Heart left ventricle (tissue), 16 donors: ENCODE measurements at regions not wholly inside any gene's neighbourhood (a gene's known extent, or its start where the extent isn't known, plus 50 kb on each side); places are given as distances from the start of the nearest gene placed in this dataset.

ENCODE experiments used
- ATAC-seq, 4 donors: fragments of 200-7000 bp; cut with Tn5 transposase; one replicate each; pipeline ENCODE4 v1.9.1; 2020 to 2022; ENCODE audit warnings: moderate library complexity in 4 of 4, mild to moderate bottlenecking in 3 of 4, moderate number of reproducible peaks in 1 of 4
- DNase-seq, 5 donors: peaks; one replicate each; pipeline ENCODE4 v3.0.0-alpha.2; 2020
- H3K27ac ChIP-seq, 12 donors: fragments of 200-600 bp; sonication (generic) in 4 of 12; one replicate each; pipeline versions ENCODE4 v1.5.0 to v1.8.0; 2016 to 2022; ENCODE audit warnings: mild to moderate bottlenecking in 2 of 12
- H3K27me3 ChIP-seq, 9 donors: fragments of 200-600 bp; sonication (generic) in 2 of 9; one replicate each; pipeline versions ENCODE4 v1.5.1 to v1.8.0; 2016 to 2022; ENCODE audit warnings: mild to moderate bottlenecking in 3 of 9
- H3K36me3 ChIP-seq, 9 donors: fragments of 200-600 bp; sonication (generic) in 2 of 9; one replicate each; pipeline versions ENCODE4 v1.5.0 to v1.8.0; 2018 to 2022; ENCODE audit warnings: mild to moderate bottlenecking in 2 of 9
- H3K4me1 ChIP-seq, 12 donors: fragments of 200-600 bp; sonication (generic) in 4 of 12; one replicate each; pipeline versions ENCODE4 v1.5.0 to v1.8.0; 2016 to 2022; ENCODE audit warnings: mild to moderate bottlenecking in 3 of 12
- H3K4me3 ChIP-seq, 12 donors: fragments of 200-600 bp; sonication (generic) in 4 of 12; one replicate each; pipeline versions ENCODE4 v1.5.0 to v1.8.0; 2017 to 2022; ENCODE audit warnings: mild to moderate bottlenecking in 9 of 12, moderate library complexity in 4 of 12
- H3K9me3 ChIP-seq, 12 donors: fragments of 200-600 bp; sonication (generic) in 4 of 12; one replicate each; pipeline versions ENCODE4 v1.5.0 to v1.8.0; 2016 to 2022; ENCODE audit warnings: mild to moderate bottlenecking in 1 of 12
- POLR2A ChIP-seq, 2 donors: fragments of 450-650 bp; IDR thresholded peaks; one replicate each; pipeline ENCODE4 v1.6.1; 2017; ENCODE audit warnings: antibody characterized with exemption in 2 of 2, mild to moderate bottlenecking in 2 of 2, moderate library complexity in 2 of 2
- WGBS, 4 donors: extraction: QIAGEN DNeasy Blood & Tissue Kit in 2 of 4; methylation state at CpG; one replicate each; pipeline versions ENCODE4 v1.1.5 to v1.1.7; 2013 to 2018; 5-methylcytosine and 5-hydroxymethylcytosine counted together
- intact Hi-C, 10 donors: fragments of 100-400 bp; cut with DNase I; formaldehyde crosslinking; loops; one replicate each; pipeline versions ENCODE4 v1.11.1 to v1.14.2; 2022
- TF ChIP-seq, protein P1 (sequence below), 12 donors: fragments of 200-600 bp; sonication (generic) in 4 of 12; IDR thresholded peaks; one replicate each; pipeline versions ENCODE4 v1.5.0 to v1.8.0; 2018 to 2022; ENCODE audit warnings: antibody characterized with exemption in 12 of 12, mild to moderate bottlenecking in 5 of 12
- donor health status: ischemic (EF 13 %, LVEDD 7.1; RV severe dilation, severe dysfunction).
- donor health status: healthy with polysubstance abuse.
- donor health status: DM: no; HTN: yes; CAD: no.
- donor health status: DM: no; HTN: no; CAD: no.
- donor health status: ischemic (EF 25% LVEDD 6.9; RV normal size, moderate dysfunction).
- donor health status: ischemic (EF 25% LVEDD 5.7; RV mildly dilated, moderate dysfunction).
- donor health status: healthy.
- donor health status: DM: yes; HTN: yes; CAD: no.
- donor health status: ischemic (EF 35%, LVEDD 5.7; RV mildly dilated, moderate dysfunction).
- donor health status: nonischemic (EF 11% LVEDD 7.7; RV severe dilation, severe dysfunction).
- donor health status: DM: yes; HTN: yes; CAD: no.
- donor health status: PGD.
- donor health status: ischemic (EF 29% LVEDD 5.4; RV normal size, mild dysfunction).
- donor health status: nonischemic (EF 23%, LVEDD 6.1; RV moderate dilation, normal function).

GRCh38 chr2:15790838-15791237 lies 149.5 kb upstream of the MYCN start:
- peaks cover 0 to 16% (median 6%) of the 10 kb centered on the region in 12 donors for H3K4me1 ChIP-seq
- H3K27ac ChIP-seq: no peak overlapping the region
- intact Hi-C loops: no loop called here
- DNase-seq: no peak
- H3K9me3 ChIP-seq: no peaks in the 10 kb centered on the region
- H3K27me3 ChIP-seq: peaks cover 0 to 11% (median 0%) of the 10 kb centered on the region in 9 donors
- WGBS, 4 donors: 85 to 99% (median 96%) methylated on average over 7 of the region's 7 CpGs
- H3K4me3 ChIP-seq: no peak overlapping the region
- TF ChIP-seq POLR2A (IDR thresholded peaks at IDR 0.05): no peak
- TF ChIP-seq, protein P1, sequence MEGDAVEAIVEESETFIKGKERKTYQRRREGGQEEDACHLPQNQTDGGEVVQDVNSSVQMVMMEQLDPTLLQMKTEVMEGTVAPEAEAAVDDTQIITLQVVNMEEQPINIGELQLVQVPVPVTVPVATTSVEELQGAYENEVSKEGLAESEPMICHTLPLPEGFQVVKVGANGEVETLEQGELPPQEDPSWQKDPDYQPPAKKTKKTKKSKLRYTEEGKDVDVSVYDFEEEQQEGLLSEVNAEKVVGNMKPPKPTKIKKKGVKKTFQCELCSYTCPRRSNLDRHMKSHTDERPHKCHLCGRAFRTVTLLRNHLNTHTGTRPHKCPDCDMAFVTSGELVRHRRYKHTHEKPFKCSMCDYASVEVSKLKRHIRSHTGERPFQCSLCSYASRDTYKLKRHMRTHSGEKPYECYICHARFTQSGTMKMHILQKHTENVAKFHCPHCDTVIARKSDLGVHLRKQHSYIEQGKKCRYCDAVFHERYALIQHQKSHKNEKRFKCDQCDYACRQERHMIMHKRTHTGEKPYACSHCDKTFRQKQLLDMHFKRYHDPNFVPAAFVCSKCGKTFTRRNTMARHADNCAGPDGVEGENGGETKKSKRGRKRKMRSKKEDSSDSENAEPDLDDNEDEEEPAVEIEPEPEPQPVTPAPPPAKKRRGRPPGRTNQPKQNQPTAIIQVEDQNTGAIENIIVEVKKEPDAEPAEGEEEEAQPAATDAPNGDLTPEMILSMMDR (IDR thresholded peaks at IDR 0.05): no peak
- H3K36me3 ChIP-seq: no peaks in the 10 kb centered on the region
- ATAC-seq: no peak

GRCh38 chr2:15791294-15791693 lies 149.1 kb upstream of the MYCN start:
- DNase-seq (no peak), ATAC-seq (no peak)
- no peak overlapping the region for H3K27ac ChIP-seq
- H3K4me1 ChIP-seq: peaks cover 0 to 18% (median 6%) of the 10 kb centered on the region in 12 donors
- no peaks in the 10 kb centered on the region for H3K36me3 ChIP-seq
- TF ChIP-seq POLR2A (IDR thresholded peaks at IDR 0.05): no peak
- TF ChIP-seq, protein P1 (IDR thresholded peaks at IDR 0.05): no peak
- 93 to 98% (median 97%) methylated on average over 4 of the region's 4 CpGs for WGBS, 4 donors
- no peak overlapping the region for H3K4me3 ChIP-seq
- peaks cover 0 to 7% (median 0%) of the 10 kb centered on the region in 9 donors for H3K27me3 ChIP-seq
- intact Hi-C loops: no loop called here
- H3K9me3 ChIP-seq: no peaks in the 10 kb centered on the region

DNA sequence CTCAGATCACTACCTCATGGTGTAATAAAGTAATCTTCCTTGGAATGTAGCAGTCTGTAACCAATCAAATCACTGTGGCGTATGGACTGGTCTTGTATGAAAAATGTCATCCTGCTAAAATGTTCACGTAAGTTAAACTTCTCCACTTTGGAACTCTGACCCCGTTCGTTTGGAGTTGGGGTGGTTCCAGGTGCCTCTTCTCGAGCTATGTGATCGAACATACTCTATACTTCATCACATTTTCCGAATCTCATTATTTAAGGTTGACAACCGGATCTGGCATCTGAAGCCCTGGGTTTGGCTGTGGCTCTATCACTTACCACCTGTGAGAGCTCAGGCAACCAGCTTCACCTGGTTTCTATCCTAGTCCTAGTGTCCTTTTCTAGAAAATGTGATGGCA lies 148.0 kb upstream of the MYCN start:
- Histone ChIP-seq H3K36me3 (no peaks in the 10 kb centered on the region), H3K9me3 (no peaks in the 10 kb centered on the region), H3K27ac (no peak overlapping the region), H3K4me3 (no peak overlapping the region), H3K4me1 (peaks cover 0 to 18% (median 6%) of the 10 kb centered on the region in 12 donors), H3K27me3 (peaks cover 0 to 9% (median 0%) of the 10 kb centered on the region in 9 donors)
- 85 to 89% (median 87%) methylated on average over 8 of the region's 8 CpGs for WGBS, 4 donors
- ATAC-seq: no peak
- TF ChIP-seq, protein P1 (IDR thresholded peaks at IDR 0.05): no peak
- no peak for TF ChIP-seq POLR2A (IDR thresholded peaks at IDR 0.05)
- intact Hi-C loops: no loop called here
- no peak for DNase-seq

- Histone ChIP-seq H3K27ac (no peak overlapping the region), H3K4me3 (no peak overlapping the region), H3K36me3 (no peaks in the 10 kb centered on the region), H3K4me1 (peaks cover 0 to 17% (median 6%) of the 10 kb centered on the region in 12 donors), H3K27me3 (peaks cover 0 to 9% (median 0%) of the 10 kb centered on the region in 9 donors), H3K9me3 (no peaks in the 10 kb centered on the region)
- ATAC-seq (no peak), DNase-seq (no peak)
- WGBS, 4 donors: 89 to 92% (median 91%) methylated on average over 8 of the region's 8 CpGs
- intact Hi-C loops: no loop called here
- TF ChIP-seq POLR2A (IDR thresholded peaks at IDR 0.05): no peak
- TF ChIP-seq, protein P1 (IDR thresholded peaks at IDR 0.05): no peak
These were observed 147.1 kb upstream of the MYCN start for GRCh38 chr2:15793078-15793913.
